C4-2B (cell line): ENCODE measurements at regions not wholly inside any gene's neighbourhood (a gene's known extent, or its start where the extent isn't known, plus 50 kb on each side); places are given as distances from the start of the nearest gene placed in this dataset.

ENCODE experiments used
- ZFX ChIP-seq: fragments of 450-650 bp; IDR thresholded peaks from 2 replicates; pipeline ENCODE4 v1.6.1; 2017
- TF ChIP-seq, protein P1 (sequence below): fragments of 450-650 bp; conservative IDR thresholded peaks from 2 replicates; pipeline ENCODE4 v1.5.1; 2017; ENCODE audit warnings: mild to moderate bottlenecking

DNA sequence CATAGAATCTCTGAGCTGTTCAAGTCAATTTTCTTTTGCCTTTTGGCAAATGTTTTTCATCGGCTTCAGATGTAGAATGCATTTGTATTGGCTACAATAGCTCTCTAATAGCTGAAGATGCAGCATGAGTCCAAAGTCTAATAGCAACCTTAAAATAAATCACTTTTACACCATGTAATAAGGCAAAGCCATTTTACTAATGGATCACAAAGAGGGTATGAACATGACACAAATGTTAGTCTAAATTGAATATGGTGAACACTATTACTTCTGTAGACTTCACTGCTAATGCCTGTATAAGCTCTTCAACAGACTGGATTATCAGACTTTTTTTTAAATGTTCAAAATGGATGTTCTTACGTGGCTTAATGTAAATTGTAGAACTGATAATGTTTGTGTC is 645.3 kb downstream of the TLL1 start:
- TF ChIP-seq, protein P1, sequence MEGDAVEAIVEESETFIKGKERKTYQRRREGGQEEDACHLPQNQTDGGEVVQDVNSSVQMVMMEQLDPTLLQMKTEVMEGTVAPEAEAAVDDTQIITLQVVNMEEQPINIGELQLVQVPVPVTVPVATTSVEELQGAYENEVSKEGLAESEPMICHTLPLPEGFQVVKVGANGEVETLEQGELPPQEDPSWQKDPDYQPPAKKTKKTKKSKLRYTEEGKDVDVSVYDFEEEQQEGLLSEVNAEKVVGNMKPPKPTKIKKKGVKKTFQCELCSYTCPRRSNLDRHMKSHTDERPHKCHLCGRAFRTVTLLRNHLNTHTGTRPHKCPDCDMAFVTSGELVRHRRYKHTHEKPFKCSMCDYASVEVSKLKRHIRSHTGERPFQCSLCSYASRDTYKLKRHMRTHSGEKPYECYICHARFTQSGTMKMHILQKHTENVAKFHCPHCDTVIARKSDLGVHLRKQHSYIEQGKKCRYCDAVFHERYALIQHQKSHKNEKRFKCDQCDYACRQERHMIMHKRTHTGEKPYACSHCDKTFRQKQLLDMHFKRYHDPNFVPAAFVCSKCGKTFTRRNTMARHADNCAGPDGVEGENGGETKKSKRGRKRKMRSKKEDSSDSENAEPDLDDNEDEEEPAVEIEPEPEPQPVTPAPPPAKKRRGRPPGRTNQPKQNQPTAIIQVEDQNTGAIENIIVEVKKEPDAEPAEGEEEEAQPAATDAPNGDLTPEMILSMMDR = no peak
- no peak for TF ChIP-seq ZFX
